ENCODE measurements at regions not wholly inside any gene's neighbourhood (a gene's known extent, or its start where the extent isn't known, plus 50 kb on each side); places are given as distances from the start of the nearest gene placed in this dataset.

- TF ChIP-seq POLR2A (IDR thresholded peaks at IDR 0.05) (no peak), CTCF (IDR thresholded peaks at IDR 0.05) (no peak)
- H3K4me1 ChIP-seq (replicated peaks in 1 of 2): no peaks in the 10 kb centered on the region
- no peaks in the 10 kb centered on the region for H3K27me3 ChIP-seq
- WGBS, 4 donors: 84 to 91% (median 90%) methylated on average over 9 to 17 of the region's 17 CpGs
- intact Hi-C loops (cut with DNase I): no loop called here
- H3K36me3 ChIP-seq (replicated peaks in 1 of 2): no peaks in the 10 kb centered on the region
- DNase-seq: no peak
- H3K27ac ChIP-seq: no peak overlapping the region
- H3K9me3 ChIP-seq (replicated peaks in 1 of 3): no peaks in the 10 kb centered on the region
- H3K4me3 ChIP-seq: no peak overlapping the region
These were observed 478.3 kb downstream of the TNS3 start for GRCh38 chr7:47103498-47104205.

GRCh38 chr7:47102331-47102841 is 479.5 kb downstream of the TNS3 start:
- no peak overlapping the region for H3K27ac ChIP-seq
- H3K4me1 ChIP-seq (replicated peaks in 1 of 2): no peaks in the 10 kb centered on the region
- TF ChIP-seq CTCF (IDR thresholded peaks at IDR 0.05) (no peak), POLR2A (IDR thresholded peaks at IDR 0.05) (no peak)
- intact Hi-C loops (cut with DNase I): no loop called here
- H3K27me3 ChIP-seq: no peaks in the 10 kb centered on the region
- H3K4me3 ChIP-seq: no peak overlapping the region
- 57 to 70% (median 68%) methylated on average over 2 to 3 of the region's 3 CpGs for WGBS, 4 donors
- H3K9me3 ChIP-seq (replicated peaks in 1 of 3): no peaks in the 10 kb centered on the region
- DNase-seq: peak in 1 of 7 donors; percentile 38
- H3K36me3 ChIP-seq (replicated peaks in 1 of 2): no peaks in the 10 kb centered on the region

GRCh38 chr7:47100817-47101435 is 481.0 kb downstream of the TNS3 start:
- Histone ChIP-seq H3K27ac (no peak overlapping the region), H3K36me3 (replicated peaks in 1 of 2) (no peaks in the 10 kb centered on the region), H3K4me1 (replicated peaks in 1 of 2) (no peaks in the 10 kb centered on the region), H3K9me3 (replicated peaks in 1 of 3) (no peaks in the 10 kb centered on the region), H3K27me3 (no peaks in the 10 kb centered on the region), H3K4me3 (no peak overlapping the region)
- peak in 6 of 7 donors; percentile 49 to 75 (median 62) for DNase-seq
- TF ChIP-seq POLR2A (IDR thresholded peaks at IDR 0.05) (no peak), CTCF (IDR thresholded peaks at IDR 0.05) (peak in 5 of 6 experiments; percentile 15 to 55 (median 44))
- WGBS, 4 donors: 48 to 60% (median 52%) methylated on average over 5 of the region's 5 CpGs
- intact Hi-C loops (cut with DNase I): no loop called here

GRCh38 chr7:47100148-47100816 is 481.6 kb downstream of the TNS3 start:
- 75 to 87% (median 82%) methylated on average over 5 of the region's 5 CpGs for WGBS, 4 donors
- TF ChIP-seq POLR2A (IDR thresholded peaks at IDR 0.05): no peak
- no peak for TF ChIP-seq CTCF (IDR thresholded peaks at IDR 0.05)
- intact Hi-C loops (cut with DNase I): no loop called here

More at GRCh38 chr7:47100148-47100816, 481.6 kb downstream of the TNS3 start:
- H3K4me1 ChIP-seq (replicated peaks in 1 of 2): no peaks in the 10 kb centered on the region
- no peaks in the 10 kb centered on the region for H3K9me3 ChIP-seq (replicated peaks in 1 of 3)
- DNase-seq: no peak
- H3K4me3 ChIP-seq: no peak overlapping the region
- no peaks in the 10 kb centered on the region for H3K27me3 ChIP-seq
- H3K36me3 ChIP-seq (replicated peaks in 1 of 2): no peaks in the 10 kb centered on the region
- no peak overlapping the region for H3K27ac ChIP-seq

Data from adrenal gland (tissue), 9 donors.